ENCODE measurements at regions not wholly inside any gene's neighbourhood (a gene's known extent, or its start where the extent isn't known, plus 50 kb on each side); places are given as distances from the start of the nearest gene placed in this dataset.
A peak's percentile ranks its signal among the peaks of the same experiment; 100 is the strongest.

DNA sequence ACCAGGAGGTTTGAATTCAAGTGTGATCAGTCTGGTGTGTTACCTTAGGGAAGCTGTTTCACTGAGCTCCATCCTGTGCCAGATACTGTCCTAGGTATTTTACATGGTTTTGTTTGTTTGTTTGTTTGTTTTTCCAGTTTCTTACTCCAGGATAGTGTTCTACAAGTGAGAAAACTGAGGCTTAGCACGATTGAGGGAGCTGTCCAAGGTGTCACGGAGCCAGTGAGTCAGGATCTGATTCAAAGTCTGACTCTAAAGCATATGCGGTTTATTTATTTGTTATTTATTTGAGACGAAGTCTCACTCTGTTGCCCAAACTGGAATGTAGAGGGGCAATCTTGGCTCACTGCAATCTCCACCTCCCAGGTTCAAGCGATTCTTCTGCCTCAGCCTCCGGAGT lies 79.7 kb upstream of the GNG2 start:
- no peak for DNase-seq (ENCODE audit: low spot score)
- no peak for FAIRE-seq

DNA sequence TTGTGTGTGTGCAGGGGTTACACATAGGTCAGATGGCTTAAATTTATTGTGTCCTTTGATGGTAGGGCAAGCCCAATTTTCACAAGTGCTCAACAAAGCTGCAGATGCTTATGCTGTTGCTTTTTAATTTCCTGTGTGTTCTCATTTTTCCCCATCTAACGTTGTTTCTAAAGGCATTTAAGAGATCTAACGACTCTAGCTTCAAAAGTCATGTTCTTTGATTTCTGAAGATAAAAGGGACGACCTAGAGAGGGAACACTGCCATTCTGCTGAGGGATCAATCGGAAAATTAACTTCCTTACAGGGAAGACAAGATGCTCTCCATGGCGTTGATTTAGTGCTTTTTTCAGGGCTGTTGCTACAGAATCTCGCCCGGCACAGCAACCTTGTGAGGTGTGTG lies 79.0 kb upstream of the GNG2 start:
- FAIRE-seq: no peak

DNA sequence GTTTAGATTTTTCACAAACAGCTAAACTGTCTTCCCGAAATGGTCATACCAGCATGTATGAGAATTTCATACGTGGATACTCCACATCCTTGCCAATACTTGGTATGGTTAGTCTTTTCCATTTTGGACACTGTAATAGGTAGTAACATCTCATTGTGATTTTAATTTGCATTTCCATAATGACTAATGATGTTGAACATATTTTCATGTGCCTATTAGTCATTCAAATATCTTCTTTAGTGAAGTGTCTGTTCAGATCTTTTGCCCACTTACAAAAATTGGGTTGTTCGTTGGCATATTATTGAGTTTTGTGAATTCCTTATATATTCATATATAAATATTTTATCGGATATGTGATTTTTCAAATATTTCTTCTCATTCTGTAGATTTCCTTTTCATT lies 78.0 kb upstream of the GNG2 start:
- DNase-seq (ENCODE audit: low spot score) (no peak), FAIRE-seq (no peak)

More for the DNA sequence above, 79.0 kb upstream of the GNG2 start:
- DNase-seq (ENCODE audit: low spot score): no peak

DNA sequence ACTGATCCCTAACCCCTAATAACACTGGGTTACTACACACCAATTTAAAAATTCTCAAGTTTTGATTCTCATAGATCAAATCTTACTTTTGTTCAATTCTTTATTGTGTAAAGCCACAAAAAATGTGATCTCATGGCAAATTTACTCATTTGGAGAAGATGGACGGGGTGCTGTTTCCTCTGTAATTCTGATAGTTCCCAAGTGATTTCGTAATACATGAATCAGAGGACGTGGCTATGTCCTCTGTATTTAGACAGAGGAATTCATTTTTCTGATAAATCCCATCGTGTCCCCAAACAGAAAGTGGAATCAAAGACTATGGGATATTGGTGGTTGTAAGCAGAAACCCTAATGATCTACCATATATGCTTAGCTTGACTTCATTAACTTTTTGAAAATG lies 76.6 kb upstream of the GNG2 start:
- no peak for DNase-seq (ENCODE audit: low spot score)
- no peak for FAIRE-seq

DNA sequence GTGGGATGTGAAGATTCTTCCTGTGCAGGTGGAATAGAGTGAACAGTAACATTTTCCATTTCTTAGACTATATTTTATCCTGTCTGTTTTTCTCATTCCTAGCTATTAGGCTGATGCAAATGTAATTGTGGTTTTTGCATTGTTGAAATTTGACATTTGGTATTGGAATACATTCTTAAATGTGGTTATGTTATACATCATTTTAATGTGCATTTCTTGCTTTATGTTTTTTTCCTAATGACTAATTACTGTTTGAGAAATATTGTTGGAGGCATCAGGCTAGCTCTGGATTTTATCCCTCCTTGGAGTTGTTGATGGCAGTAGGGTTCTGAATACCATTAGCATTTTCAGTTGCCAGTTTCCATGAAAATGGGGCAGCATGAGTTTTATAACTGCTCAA lies 75.9 kb upstream of the GNG2 start:
- FAIRE-seq (no peak), DNase-seq (ENCODE audit: low spot score) (no peak)

DNA sequence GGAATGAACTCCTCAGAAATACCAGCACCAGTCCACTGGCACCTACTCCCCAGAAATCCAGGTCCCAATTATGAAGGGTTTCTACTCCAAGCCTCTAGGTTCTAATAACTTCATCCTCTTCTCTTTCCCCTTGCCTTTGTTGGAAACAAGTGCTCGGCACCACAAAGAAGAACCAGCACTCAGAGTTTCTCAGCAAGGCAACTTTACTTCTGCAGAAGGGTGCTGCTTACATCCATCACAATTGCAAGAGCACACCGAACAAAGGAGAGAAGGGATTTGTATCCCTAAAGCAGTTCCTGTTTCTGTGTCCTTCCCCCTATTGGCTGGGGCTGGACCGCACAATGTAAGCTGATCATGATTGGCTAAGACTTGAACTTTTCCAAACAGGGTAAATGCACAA lies 74.2 kb upstream of the GNG2 start:
- no peak for DNase-seq (ENCODE audit: low spot score)
- no peak for FAIRE-seq

DNA sequence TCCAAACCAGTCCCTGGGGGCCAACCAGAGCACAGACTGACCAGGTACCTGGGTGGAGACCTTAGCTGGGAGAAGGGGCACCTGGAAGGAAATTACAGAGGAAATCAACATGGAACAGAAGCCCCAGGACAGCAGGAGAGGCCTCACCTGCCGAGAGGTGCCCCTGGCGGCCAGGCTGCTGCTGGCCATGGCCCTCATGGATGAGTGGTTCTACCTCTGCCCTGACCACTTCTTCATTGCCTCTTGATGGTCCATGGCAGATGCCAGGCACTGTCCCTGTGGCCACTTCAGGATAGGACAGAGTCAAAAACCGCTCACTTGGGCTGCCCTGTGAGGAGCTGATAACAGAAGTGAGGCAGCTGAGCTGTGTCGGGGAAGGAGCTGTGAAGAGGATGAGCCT lies 73.1 kb upstream of the GNG2 start:
- FAIRE-seq (no peak), DNase-seq (ENCODE audit: low spot score) (no peak)

DNA sequence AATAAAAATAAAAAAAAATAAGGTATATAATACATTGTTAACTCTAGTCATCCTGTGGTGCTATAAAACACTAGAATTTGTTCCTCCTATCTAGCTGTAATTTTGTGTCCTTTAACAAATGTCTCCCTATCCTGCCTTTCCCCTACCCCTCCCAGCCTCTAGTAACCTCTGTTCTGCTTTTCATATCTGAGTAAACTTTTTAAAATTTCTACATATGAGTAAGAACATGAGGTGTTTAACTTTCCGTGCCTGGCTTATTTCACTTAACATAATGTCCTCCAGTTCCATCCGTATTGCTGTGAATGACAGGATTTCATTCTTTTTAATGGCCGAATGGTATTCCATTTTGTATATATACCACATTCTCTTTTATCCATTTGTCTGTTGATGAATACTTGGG lies 71.3 kb upstream of the GNG2 start:
- DNase-seq (ENCODE audit: low spot score): no peak
- FAIRE-seq: no peak

DNA sequence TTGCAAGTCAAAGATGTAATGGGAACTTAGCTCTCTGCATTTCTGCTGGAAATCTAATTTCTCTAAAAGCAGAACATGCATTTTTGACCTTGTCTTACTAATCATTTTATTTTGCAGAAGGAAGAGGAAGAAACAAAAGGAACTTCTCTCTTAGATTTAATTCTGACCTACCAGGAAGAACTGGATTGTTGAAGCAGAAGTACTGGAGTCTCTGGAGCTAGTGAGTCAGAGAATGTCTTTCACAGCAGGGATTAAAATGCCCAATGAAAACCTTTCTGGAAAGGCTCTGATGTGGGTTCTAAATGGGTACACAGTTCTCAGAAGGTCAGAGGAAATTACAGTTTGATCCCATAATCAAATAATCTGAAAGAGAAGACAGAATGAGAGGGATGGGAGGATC lies 70.8 kb upstream of the GNG2 start:
- no peak for DNase-seq (ENCODE audit: low spot score)
- FAIRE-seq: no peak

DNA sequence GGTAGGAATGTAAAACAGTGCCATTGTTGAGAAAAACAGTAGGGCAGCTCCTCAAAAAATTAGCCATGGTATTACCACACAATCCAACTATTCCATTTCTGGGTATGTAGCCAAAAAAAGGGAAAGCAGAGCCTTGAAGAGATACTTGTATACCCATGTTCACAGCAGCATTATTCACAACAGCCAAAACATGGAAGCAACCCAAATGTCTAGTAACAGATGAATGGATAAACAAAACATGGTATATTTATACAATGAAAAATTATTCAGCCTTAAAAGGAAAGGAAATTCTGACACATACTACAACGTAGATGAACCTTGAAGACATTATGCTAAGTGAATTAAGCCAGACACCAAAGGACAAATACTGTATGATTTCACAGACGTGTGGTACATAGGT lies 67.6 kb upstream of the GNG2 start:
- no peak for DNase-seq (ENCODE audit: low spot score)
- no peak for FAIRE-seq

DNA sequence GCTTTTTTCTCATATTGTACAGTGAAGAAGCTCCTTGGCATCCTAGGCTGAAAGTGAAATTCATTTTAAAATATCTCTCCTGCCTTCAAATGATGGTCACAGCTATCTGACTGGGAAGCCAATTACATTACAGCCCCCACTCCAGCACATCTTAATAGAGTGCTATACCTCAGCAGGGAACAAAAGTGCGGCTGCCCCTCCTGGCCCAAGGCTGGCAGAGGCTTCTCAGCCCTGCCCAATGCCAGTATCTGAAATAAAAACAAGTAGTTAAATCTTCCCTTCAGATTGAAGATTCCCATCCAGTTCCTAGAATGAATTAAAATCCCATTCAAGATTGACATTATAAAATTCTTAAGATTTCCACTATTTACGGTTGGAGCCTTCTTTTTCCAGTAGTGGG lies 54.9 kb upstream of the GNG2 start:
- FAIRE-seq (no peak), DNase-seq (ENCODE audit: low spot score) (no peak)

DNA sequence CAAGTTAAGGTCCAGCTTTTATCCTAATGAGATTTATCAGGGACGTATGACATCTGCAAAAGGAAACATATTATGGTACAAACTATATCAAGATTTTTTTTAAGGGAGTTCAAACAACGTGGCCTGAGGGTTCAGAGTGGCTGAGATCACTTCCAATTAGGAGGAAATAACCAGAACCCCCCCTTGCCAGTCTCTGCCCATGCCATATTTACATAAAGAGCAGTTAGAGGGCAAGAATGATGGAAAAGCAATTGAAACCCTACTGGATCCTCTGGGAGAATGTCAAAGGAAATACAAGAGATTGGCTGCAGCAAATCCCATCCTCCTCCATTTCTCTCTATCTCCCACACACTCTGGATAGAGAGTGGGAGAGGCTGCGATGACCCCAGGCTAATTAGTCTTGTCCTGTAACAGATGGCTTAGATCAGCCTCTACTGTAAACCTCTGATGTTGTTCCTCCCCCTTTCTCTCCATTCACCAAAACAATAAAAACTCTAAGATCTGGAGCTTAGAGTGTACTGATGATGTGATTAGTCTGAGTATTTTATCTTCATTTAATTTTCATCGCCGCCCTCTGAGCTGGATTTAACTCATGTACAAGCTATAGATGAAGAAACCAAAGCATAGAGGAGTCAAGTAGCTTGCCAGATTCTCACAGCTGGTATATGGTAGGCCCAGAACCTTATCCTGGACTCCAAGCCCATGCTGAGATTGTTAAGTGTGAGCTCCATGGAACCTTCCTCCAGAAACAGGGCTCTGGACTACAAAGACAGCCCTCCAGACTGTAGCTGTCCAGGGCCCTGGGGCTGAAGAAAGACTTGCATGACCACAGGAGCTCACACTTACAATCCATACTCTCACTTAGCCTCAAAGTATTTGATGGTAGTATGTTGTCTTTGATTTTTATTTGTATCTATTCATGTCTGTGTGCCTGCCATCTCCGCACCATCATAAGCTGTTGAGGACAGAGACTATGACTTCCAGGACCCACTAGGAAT lies 54.1 kb upstream of the GNG2 start:
- FAIRE-seq (no peak), DNase-seq (ENCODE audit: low spot score) (no peak)

DNA sequence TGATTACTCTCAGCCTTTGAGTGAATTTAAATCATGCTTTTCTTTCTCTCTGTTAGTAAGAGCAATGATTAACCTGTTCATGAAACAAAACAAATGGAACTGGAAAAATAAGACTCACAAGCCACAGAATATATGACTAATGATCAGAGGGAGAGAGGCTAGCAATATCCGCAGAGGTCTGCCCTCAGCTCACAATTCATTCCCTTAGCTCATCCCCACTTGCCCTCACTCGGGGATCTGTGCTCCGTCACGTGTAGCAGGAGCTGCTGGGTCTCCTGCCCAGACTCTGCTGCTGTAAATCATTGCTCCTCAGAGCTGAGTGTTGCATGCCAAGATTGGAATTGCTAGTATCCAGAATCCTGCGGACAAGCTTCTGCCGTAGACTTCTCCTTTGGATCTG lies 53.1 kb upstream of the GNG2 start:
- peak; percentile 77 for DNase-seq (ENCODE audit: low spot score)
- peak; percentile 91 for FAIRE-seq

Data from RCC 7860 (cell line).